ENCODE measurements at regions not wholly inside any gene's neighbourhood (a gene's known extent, or its start where the extent isn't known, plus 50 kb on each side); places are given as distances from the start of the nearest gene placed in this dataset.

GRCh38 chr6:41454189-41454789 is 91.9 kb upstream of the FOXP4 start:
- no peak for DNase-seq (ENCODE audit: low read depth)
- no peak for TF ChIP-seq CTCF (IDR thresholded peaks at IDR 0.05; ENCODE audit: insufficient read depth, low read depth, low read length, missing control alignments)
- no peak overlapping the region for H3K4me3 ChIP-seq (ENCODE audit: low read depth, low read length)

- TF ChIP-seq CTCF (IDR thresholded peaks at IDR 0.05; ENCODE audit: insufficient read depth, low read depth, low read length, missing control alignments) = no peak
- DNase-seq (ENCODE audit: low read depth) = no peak
- H3K4me3 ChIP-seq (ENCODE audit: low read depth, low read length) = no peak overlapping the region
Observed at GRCh38 chr6:41455410-41455809, 90.8 kb upstream of the FOXP4 start.

- TF ChIP-seq CTCF (IDR thresholded peaks at IDR 0.05; ENCODE audit: insufficient read depth, low read depth, low read length, missing control alignments) = no peak
- no peak overlapping the region for H3K4me3 ChIP-seq (ENCODE audit: low read depth, low read length)
- DNase-seq (ENCODE audit: low read depth) = no peak
Observed at GRCh38 chr6:41455818-41456217, 90.4 kb upstream of the FOXP4 start.

- no peak for TF ChIP-seq CTCF (IDR thresholded peaks at IDR 0.05; ENCODE audit: insufficient read depth, low read depth, low read length, missing control alignments)
- DNase-seq (ENCODE audit: low read depth) = no peak
- no peak overlapping the region for H3K4me3 ChIP-seq (ENCODE audit: low read depth, low read length)
Observed at GRCh38 chr6:41457303-41457670, 88.9 kb upstream of the FOXP4 start.

- no peak for DNase-seq (ENCODE audit: low read depth)
- H3K4me3 ChIP-seq (ENCODE audit: low read depth, low read length) = no peak overlapping the region
- no peak for TF ChIP-seq CTCF (IDR thresholded peaks at IDR 0.05; ENCODE audit: insufficient read depth, low read depth, low read length, missing control alignments)
Observed at GRCh38 chr6:41459738-41460137, 86.4 kb upstream of the FOXP4 start.

GRCh38 chr6:41460742-41461336 is 85.3 kb upstream of the FOXP4 start:
- peak; percentile 24 for DNase-seq (ENCODE audit: low read depth)
- no peak for TF ChIP-seq CTCF (IDR thresholded peaks at IDR 0.05; ENCODE audit: insufficient read depth, low read depth, low read length, missing control alignments)
- H3K4me3 ChIP-seq (ENCODE audit: low read depth, low read length) = no peak overlapping the region

- H3K4me3 ChIP-seq (ENCODE audit: low read depth, low read length) = no peak overlapping the region
- no peak for TF ChIP-seq CTCF (IDR thresholded peaks at IDR 0.05; ENCODE audit: insufficient read depth, low read depth, low read length, missing control alignments)
- no peak for DNase-seq (ENCODE audit: low read depth)
Observed at GRCh38 chr6:41462033-41462432, 84.1 kb upstream of the FOXP4 start.
